ENCODE measurements at regions not wholly inside any gene's neighbourhood (a gene's known extent, or its start where the extent isn't known, plus 50 kb on each side); places are given as distances from the start of the nearest gene placed in this dataset.
A peak's percentile ranks its signal among the peaks of the same experiment; 100 is the strongest.

DNA sequence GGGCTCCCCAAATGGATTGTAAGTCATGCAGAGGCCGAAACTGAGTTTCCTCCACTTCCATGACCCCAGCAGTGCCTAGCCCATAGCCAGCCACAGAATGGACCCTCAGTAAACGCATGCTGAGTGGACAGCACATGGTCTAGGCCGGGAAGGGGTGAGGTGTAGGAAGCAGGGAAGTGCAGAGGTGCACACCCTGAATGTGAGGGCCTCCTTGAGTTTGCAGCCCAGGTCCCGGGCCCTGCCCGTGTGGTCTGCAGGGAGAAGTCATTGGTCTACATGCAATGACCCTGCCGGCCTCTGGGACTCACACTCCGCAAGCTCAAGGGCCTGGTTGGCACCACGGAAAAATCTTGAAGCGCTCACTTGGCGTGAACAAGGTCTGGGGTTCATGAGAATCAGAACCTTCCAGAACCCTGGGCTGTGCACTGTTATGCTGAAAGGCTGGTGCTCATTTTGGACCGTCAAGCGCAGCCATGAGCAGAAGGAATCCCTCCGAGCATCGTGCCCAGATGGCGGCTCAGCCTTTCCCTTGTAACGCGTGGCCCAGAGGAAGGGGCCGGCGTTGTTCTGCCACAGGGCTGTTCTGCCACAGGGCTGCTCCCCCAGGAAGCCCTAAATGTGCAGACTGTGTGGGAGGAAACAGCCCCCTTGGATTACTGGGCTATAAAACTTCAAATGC, 66.4 kb downstream of the PSMG1 start:
- dilution Hi-C loops (cut with HindIII; ENCODE audit: low sequenced_read_pairs, unreplicated experiment): no loop called here
- ATAC-seq (ENCODE audit: low read depth) (no peak), DNase-seq (no peak)
- H2BK20ac ChIP-seq (ENCODE audit: low read depth, low read length): no peak overlapping the region
- no peak overlapping the region for H4K5ac ChIP-seq (ENCODE audit: low read depth, low read length)
- in situ Hi-C loops (cut with MboI; ENCODE audit: low sequenced_read_pairs): no loop called here
- H3K4ac ChIP-seq (ENCODE audit: low read depth, low read length): no peak overlapping the region
- no peak overlapping the region for H4K91ac ChIP-seq (ENCODE audit: insufficient read depth, low read depth, low read length)
- TF ChIP-seq RFX5 (IDR thresholded peaks at IDR 0.05; ENCODE audit: low read depth, low read length): no peak
- TF ChIP-seq MAZ (IDR thresholded peaks at IDR 0.05; ENCODE audit: borderline replicate concordance, low read depth, low read length): no peak
- no peak for TF ChIP-seq RAD21 (IDR thresholded peaks at IDR 0.05; ENCODE audit: low read length)
- TF ChIP-seq, protein P1, sequence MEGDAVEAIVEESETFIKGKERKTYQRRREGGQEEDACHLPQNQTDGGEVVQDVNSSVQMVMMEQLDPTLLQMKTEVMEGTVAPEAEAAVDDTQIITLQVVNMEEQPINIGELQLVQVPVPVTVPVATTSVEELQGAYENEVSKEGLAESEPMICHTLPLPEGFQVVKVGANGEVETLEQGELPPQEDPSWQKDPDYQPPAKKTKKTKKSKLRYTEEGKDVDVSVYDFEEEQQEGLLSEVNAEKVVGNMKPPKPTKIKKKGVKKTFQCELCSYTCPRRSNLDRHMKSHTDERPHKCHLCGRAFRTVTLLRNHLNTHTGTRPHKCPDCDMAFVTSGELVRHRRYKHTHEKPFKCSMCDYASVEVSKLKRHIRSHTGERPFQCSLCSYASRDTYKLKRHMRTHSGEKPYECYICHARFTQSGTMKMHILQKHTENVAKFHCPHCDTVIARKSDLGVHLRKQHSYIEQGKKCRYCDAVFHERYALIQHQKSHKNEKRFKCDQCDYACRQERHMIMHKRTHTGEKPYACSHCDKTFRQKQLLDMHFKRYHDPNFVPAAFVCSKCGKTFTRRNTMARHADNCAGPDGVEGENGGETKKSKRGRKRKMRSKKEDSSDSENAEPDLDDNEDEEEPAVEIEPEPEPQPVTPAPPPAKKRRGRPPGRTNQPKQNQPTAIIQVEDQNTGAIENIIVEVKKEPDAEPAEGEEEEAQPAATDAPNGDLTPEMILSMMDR (conservative IDR thresholded peaks at IDR 0.05; ENCODE audit: low read depth, low read length): no peak
- TF ChIP-seq CEBPB (IDR thresholded peaks at IDR 0.05; ENCODE audit: low read depth, low read length): no peak
- TF ChIP-seq BHLHE40 (IDR thresholded peaks at IDR 0.05; ENCODE audit: low read depth, low read length): no peak
- no peak for TF ChIP-seq RCOR1 (IDR thresholded peaks at IDR 0.05; ENCODE audit: insufficient replicate concordance, low read length)
- no peak for TF ChIP-seq MXI1 (IDR thresholded peaks at IDR 0.05; ENCODE audit: borderline replicate concordance, low read depth, low read length)
- TF ChIP-seq MAFK (IDR thresholded peaks at IDR 0.05; ENCODE audit: low read depth, low read length): no peak
- no peak for TF ChIP-seq FOS (IDR thresholded peaks at IDR 0.05; ENCODE audit: low read depth, low read length)
- TF ChIP-seq POLR2A (IDR thresholded peaks at IDR 0.05; ENCODE audit: low read depth, low read length): no peak
- no peak overlapping the region for H4K8ac ChIP-seq (ENCODE audit: low read depth in 2 of 2, low read length in 2 of 2)
- H2AK5ac ChIP-seq (ENCODE audit: low read depth, low read length): peak overlapping the region; percentile 69; the same call in 1 of the 2 replicates
- H3K56ac ChIP-seq (ENCODE audit: extremely low read depth, insufficient read depth, low read length): no peak overlapping the region
- H2AK9ac ChIP-seq (replicated peaks; ENCODE audit: low read depth, low read length, poor library complexity): no peak overlapping the region
- H3K9me3 ChIP-seq (ENCODE audit: control insufficient read depth, insufficient read depth, low read length): no peaks in the 10 kb centered on the region
- no peaks in the 10 kb centered on the region for H3K79me1 ChIP-seq (ENCODE audit: low read depth in 1 of 2, low read length in 2 of 2)
- H3K27ac ChIP-seq (ENCODE audit: insufficient read depth, low read length): no peak overlapping the region
- intact Hi-C loops (cut with micrococcal nuclease): no loop called here
- POLR2A ChIA-PET (ENCODE audit: unreplicated experiment): no interaction called here
- H2BK5ac ChIP-seq (ENCODE audit: low read depth, low read length, poor library complexity, severe bottlenecking): no peak overlapping the region
- no peak overlapping the region for H3K4me2 ChIP-seq (ENCODE audit: low read depth, low read length)
- no peaks in the 10 kb centered on the region for H3K27me3 ChIP-seq (ENCODE audit: control insufficient read depth, insufficient read depth, low read length)
- H3K36me3 ChIP-seq (ENCODE audit: control insufficient read depth, insufficient read depth, low read length): no peaks in the 10 kb centered on the region
- peaks cover 13% of the 10 kb centered on the region for H3K4me1 ChIP-seq (ENCODE audit: control insufficient read depth, insufficient read depth, low read length)
- no peaks in the 10 kb centered on the region for H4K20me1 ChIP-seq (ENCODE audit: insufficient read depth, low read length)
- no peak overlapping the region for H3K14ac ChIP-seq (replicated peaks; ENCODE audit: low read depth, low read length)
- H2BK120ac ChIP-seq (ENCODE audit: low read depth, low read length): no peak overlapping the region
- H3K4me3 ChIP-seq (ENCODE audit: insufficient read depth, low read depth, low read length): no peak overlapping the region
- no peak overlapping the region for H3K9ac ChIP-seq (ENCODE audit: low read depth, low read length)
- H3K18ac ChIP-seq (ENCODE audit: low read depth, low read length): no peak overlapping the region
- H3K9me1 ChIP-seq (ENCODE audit: insufficient read depth, low read length): peaks cover 12% of the 10 kb centered on the region
- whole genome bisulfite sequencing, 2 experiments (ENCODE audit: extremely low coverage in 2 of 2, insufficient read length in 1 of 2): 95% methylated on average over 7 of the region's 19 CpGs; no CpG with 5 or more reads in 1 of the 2 experiments
- H2AFZ ChIP-seq (replicated peaks; ENCODE audit: low read length, poor library complexity): no peak overlapping the region
- CTCF ChIA-PET: no interaction called here
- BruUV-seq (replicated peaks): no TSS peak
- H3K23ac ChIP-seq (ENCODE audit: low read depth, low read length): no peak overlapping the region
- H2BK15ac ChIP-seq (ENCODE audit: low read depth, low read length): no peak overlapping the region
